IMR-90 (cell line): ENCODE measurements at regions not wholly inside any gene's neighbourhood (a gene's known extent, or its start where the extent isn't known, plus 50 kb on each side); places are given as distances from the start of the nearest gene placed in this dataset.

Experiments used
- ATAC-seq: fragments of 200-7000 bp; cut with Tn5 transposase; 2 replicates; pipeline ENCODE4 v1.9.1; 2020; ENCODE audit warnings: low read depth, mild to moderate bottlenecking, moderate library complexity
- BruUV-seq: library from RNA; stranded (reverse); fragments of 400-500 nt; replicated peaks from 2 replicates; lab custom pipeline; 2021; lab: Mats Ljungman, UMichigan
- CTCF ChIA-PET: fragments of 300-600 bp; formaldehyde crosslinking; extraction: SDS; loops from one replicate; lab custom pipeline; 2021; ENCODE audit warnings: antibody characterized with exemption; lab: Yijun Ruan, JAX
- POLR2A ChIA-PET: fragments of 300-600 bp; sonication (Branson Sonifier 250); formaldehyde crosslinking; loops from one replicate; lab custom pipeline; 2022; ENCODE audit warnings: antibody characterized with exemption; ENCODE audit not compliant: unreplicated experiment; lab: Charles Lee
- DNase-seq: peaks from one replicate; pipeline ENCODE4 v3.0.0; 2013
- H2AFZ ChIP-seq: replicated peaks from 2 replicates; pipeline ENCODE3; 2013; ENCODE audit warnings: low read length, mild to moderate bottlenecking; ENCODE audit not compliant: poor library complexity
- H2AK5ac ChIP-seq: 2 replicates; pipeline ENCODE4 v1.6.1; 2013; ENCODE audit warnings: low read depth, low read length, inconsistent platforms
- H2AK9ac ChIP-seq: replicated peaks from 2 replicates; pipeline ENCODE3; 2013; ENCODE audit warnings: mild to moderate bottlenecking, low read depth, low read length, moderate library complexity; ENCODE audit not compliant: poor library complexity
- H2BK120ac ChIP-seq: 2 replicates; pipeline ENCODE4 v1.6.1; 2013; ENCODE audit warnings: low read depth, low read length, inconsistent platforms
- H2BK15ac ChIP-seq: 3 replicates; pipeline ENCODE4 v1.6.1; 2013; ENCODE audit warnings: low read depth, low read length, inconsistent platforms
- H2BK20ac ChIP-seq: 2 replicates; pipeline ENCODE4 v1.6.1; 2013; ENCODE audit warnings: low read depth, mild to moderate bottlenecking, inconsistent platforms, low read length, moderate library complexity
- H2BK5ac ChIP-seq: 2 replicates; pipeline ENCODE4 v1.6.1; 2013; ENCODE audit warnings: mild to moderate bottlenecking, low read depth, low read length, inconsistent platforms; ENCODE audit not compliant: poor library complexity, severe bottlenecking
- H3K14ac ChIP-seq: replicated peaks from 2 replicates; pipeline ENCODE4 v1.6.1; 2013; ENCODE audit warnings: low read depth, low read length, inconsistent platforms
- H3K18ac ChIP-seq: 2 replicates; pipeline ENCODE4 v1.6.1; 2013; ENCODE audit warnings: low read depth, low read length, control low read depth
- H3K23ac ChIP-seq: 2 replicates; pipeline ENCODE4 v1.6.1; 2013; ENCODE audit warnings: low read depth, low read length, inconsistent platforms
- H3K27ac ChIP-seq: 2 replicates; pipeline ENCODE4 v1.5.1; 2013; ENCODE audit warnings: mild to moderate bottlenecking, control low read depth, low read length; ENCODE audit not compliant: insufficient read depth
- H3K27me3 ChIP-seq: 2 replicates; pipeline ENCODE4 v1.6.1; 2013; ENCODE audit warnings: low read length; ENCODE audit not compliant: control insufficient read depth, insufficient read depth
- H3K36me3 ChIP-seq: 2 replicates; pipeline ENCODE4 v1.6.1; 2013; ENCODE audit warnings: low read length, mixed read lengths; ENCODE audit not compliant: control insufficient read depth, insufficient read depth
- H3K4ac ChIP-seq: 2 replicates; pipeline ENCODE4 v1.6.1; 2013; ENCODE audit warnings: low read depth, low read length, inconsistent platforms
- H3K4me1 ChIP-seq: 2 replicates; pipeline ENCODE4 v1.6.1; 2013; ENCODE audit warnings: low read length, mixed read lengths; ENCODE audit not compliant: control insufficient read depth, insufficient read depth
- H3K4me2 ChIP-seq: 2 replicates; pipeline ENCODE4 v1.6.1; 2013; ENCODE audit warnings: low read depth, mild to moderate bottlenecking, control low read depth, low read length, moderate library complexity
- H3K4me3 ChIP-seq: 2 replicates; pipeline ENCODE4 v1.5.1; 2013; ENCODE audit warnings: low read depth, mild to moderate bottlenecking, control low read depth, low read length, moderate library complexity; ENCODE audit not compliant: insufficient read depth
- H3K56ac ChIP-seq: 2 replicates; pipeline ENCODE4 v1.6.1; 2013; ENCODE audit warnings: low read length, inconsistent platforms; ENCODE audit not compliant: insufficient read depth; ENCODE audit errors: extremely low read depth
- H3K79me1 ChIP-seq, 2 experiments: 2 replicates each; pipeline ENCODE4 v1.6.1; 2013; ENCODE audit warnings: low read length in 2 of 2, inconsistent platforms in 1 of 2, low read depth in 1 of 2
- H3K9ac ChIP-seq: 2 replicates; pipeline ENCODE4 v1.6.1; 2013; ENCODE audit warnings: low read depth, low read length, control low read depth
- H3K9me1 ChIP-seq: 2 replicates; pipeline ENCODE4 v1.6.1; 2013; ENCODE audit warnings: low read length, inconsistent platforms; ENCODE audit not compliant: insufficient read depth
- H3K9me3 ChIP-seq: 2 replicates; pipeline ENCODE4 v1.6.1; 2013; ENCODE audit warnings: low read length; ENCODE audit not compliant: control insufficient read depth, insufficient read depth
- H4K20me1 ChIP-seq: 2 replicates; pipeline ENCODE4 v1.6.1; 2013; ENCODE audit warnings: low read length, inconsistent platforms; ENCODE audit not compliant: insufficient read depth
- H4K5ac ChIP-seq: 2 replicates; pipeline ENCODE4 v1.6.1; 2013; ENCODE audit warnings: mild to moderate bottlenecking, low read depth, low read length, control low read depth
- H4K8ac ChIP-seq, 2 experiments: 2 replicates each; pipeline ENCODE4 v1.6.1; 2013; ENCODE audit warnings: low read depth in 2 of 2, low read length in 2 of 2, control low read depth in 1 of 2, inconsistent platforms in 1 of 2
- H4K91ac ChIP-seq: 2 replicates; pipeline ENCODE4 v1.6.1; 2013; ENCODE audit warnings: low read depth, low read length, inconsistent platforms; ENCODE audit not compliant: insufficient read depth
- BHLHE40 ChIP-seq: fragments of 150-350 bp; IDR thresholded peaks from 2 replicates; pipeline ENCODE4 v1.6.1; 2016; ENCODE audit warnings: mild to moderate bottlenecking, low read depth, low read length
- MAZ ChIP-seq: IDR thresholded peaks from 2 replicates; pipeline ENCODE4 v1.6.1; 2012; ENCODE audit warnings: low read depth, mild to moderate bottlenecking, low read length, improper control_type of control experiment, moderate library complexity, borderline replicate concordance
- NFE2L2 ChIP-seq: fragments of 150-350 bp; IDR thresholded peaks from 2 replicates; pipeline ENCODE4 v1.6.1; 2016; ENCODE audit warnings: low read depth, mild to moderate bottlenecking, low read length
- POLR2A ChIP-seq: IDR thresholded peaks from 2 replicates; pipeline ENCODE4 v1.6.1; 2012; ENCODE audit warnings: mild to moderate bottlenecking, low read depth, low read length
- RAD21 ChIP-seq: IDR thresholded peaks from 2 replicates; pipeline ENCODE4 v1.6.1; 2012; ENCODE audit warnings: low read length, improper control_type of control experiment
- WGBS, 2 experiments: methylation state at CpG; one replicate each; pipeline versions ENCODE4 v1.1.5 to v1.1.7; 2013; ENCODE audit warnings: missing lambda C conversion rate in 2 of 2; ENCODE audit not compliant: insufficient read length in 1 of 2; ENCODE audit errors: extremely low coverage in 2 of 2; 5-methylcytosine and 5-hydroxymethylcytosine counted together
- dilution Hi-C: fragments of 300-500 bp; cut with HindIII; formaldehyde crosslinking; loops from one replicate; pipeline ENCODE4 v1.14.3; 2018; ENCODE audit warnings: low sequenced_read_pairs; ENCODE audit not compliant: unreplicated experiment
- in situ Hi-C: fragments of 300-500 bp; cut with MboI; formaldehyde crosslinking; loops from 3 replicates; pipeline ENCODE4 v1.14.3; 2019; ENCODE audit warnings: low sequenced_read_pairs, inconsistent platforms, mixed read lengths
- intact Hi-C: fragments of 100-400 bp; cut with micrococcal nuclease; formaldehyde crosslinking; loops from 2 replicates; pipeline ENCODE4 v1.10.0; 2022
- TF ChIP-seq, protein P1 (sequence below): fragments of 150-350 bp; IDR thresholded peaks from 2 replicates; pipeline ENCODE4 v1.6.1; 2016; ENCODE audit warnings: low read depth, mild to moderate bottlenecking, low read length, moderate library complexity, borderline replicate concordance

DNA sequence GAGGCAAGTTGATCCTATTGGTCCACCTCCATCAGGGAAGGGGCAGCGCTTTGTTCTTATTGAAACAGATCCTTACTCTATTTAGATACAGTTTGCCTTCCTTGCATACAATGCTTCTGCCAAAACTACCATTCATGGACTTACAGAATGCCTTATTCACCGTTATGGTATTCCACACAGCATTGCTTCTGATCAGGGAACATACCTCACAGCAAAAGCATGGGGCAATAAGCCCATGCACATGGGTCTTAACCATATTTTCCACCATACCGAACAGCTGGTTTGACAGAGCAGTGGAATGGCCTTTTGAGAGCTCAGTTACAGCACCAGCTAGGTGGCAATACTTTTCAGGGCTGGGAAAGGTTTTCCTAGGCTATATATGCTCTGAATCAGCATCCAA, 544.8 kb upstream of the ADGRL4 start:
- no peaks in the 10 kb centered on the region for H3K79me1 ChIP-seq
- no peak overlapping the region for H3K14ac ChIP-seq
- H2AK5ac ChIP-seq: no peak overlapping the region
- H3K4me1 ChIP-seq: no peaks in the 10 kb centered on the region
- H3K4ac ChIP-seq: no peak overlapping the region
- no peak overlapping the region for H2BK20ac ChIP-seq
- dilution Hi-C loops: no loop called here
- in situ Hi-C loops: no loop called here
- no peak overlapping the region for H2BK15ac ChIP-seq
- H4K5ac ChIP-seq: no peak overlapping the region
- H3K27me3 ChIP-seq: no peaks in the 10 kb centered on the region
- intact Hi-C loops: no loop called here
- H3K36me3 ChIP-seq: no peaks in the 10 kb centered on the region
- H4K91ac ChIP-seq: no peak overlapping the region
- H3K27ac ChIP-seq: no peak overlapping the region
- H3K9ac ChIP-seq: no peak overlapping the region
- TF ChIP-seq MAZ (no peak), NFE2L2 (no peak), RAD21 (no peak), POLR2A (no peak), BHLHE40 (no peak)
- TF ChIP-seq, protein P1, sequence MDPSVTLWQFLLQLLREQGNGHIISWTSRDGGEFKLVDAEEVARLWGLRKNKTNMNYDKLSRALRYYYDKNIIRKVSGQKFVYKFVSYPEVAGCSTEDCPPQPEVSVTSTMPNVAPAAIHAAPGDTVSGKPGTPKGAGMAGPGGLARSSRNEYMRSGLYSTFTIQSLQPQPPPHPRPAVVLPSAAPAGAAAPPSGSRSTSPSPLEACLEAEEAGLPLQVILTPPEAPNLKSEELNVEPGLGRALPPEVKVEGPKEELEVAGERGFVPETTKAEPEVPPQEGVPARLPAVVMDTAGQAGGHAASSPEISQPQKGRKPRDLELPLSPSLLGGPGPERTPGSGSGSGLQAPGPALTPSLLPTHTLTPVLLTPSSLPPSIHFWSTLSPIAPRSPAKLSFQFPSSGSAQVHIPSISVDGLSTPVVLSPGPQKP: no peak
- H3K4me3 ChIP-seq: no peak overlapping the region
- H3K18ac ChIP-seq: no peak overlapping the region
- no peak overlapping the region for H3K56ac ChIP-seq
- ChIA-PET POLR2A (no interaction called here), CTCF (no interaction called here)
- no peak overlapping the region for H2BK5ac ChIP-seq
- no peaks in the 10 kb centered on the region for H4K20me1 ChIP-seq
- no peak overlapping the region for H2BK120ac ChIP-seq
- H3K9me1 ChIP-seq: no peaks in the 10 kb centered on the region
- H2AFZ ChIP-seq: no peak overlapping the region
- H3K9me3 ChIP-seq: no peaks in the 10 kb centered on the region
- no peak overlapping the region for H3K4me2 ChIP-seq
- no peak overlapping the region for H4K8ac ChIP-seq
- no peak overlapping the region for H2AK9ac ChIP-seq
- no peak overlapping the region for H3K23ac ChIP-seq
- BruUV-seq: no TSS peak
- peak; percentile 46 for ATAC-seq
- WGBS, 2 experiments: 100% methylated on average over 1 of the region's 3 CpGs; no CpG with 5 or more reads in 1 of the 2 experiments
- peak; percentile 52 for DNase-seq
